Effector CD4-positive, alpha-beta T cell (primary cell): ENCODE measurements at regions not wholly inside any gene's neighbourhood (a gene's known extent, or its start where the extent isn't known, plus 50 kb on each side); places are given as distances from the start of the nearest gene placed in this dataset.

Experiments used
- DNase-seq: peaks from one replicate; pipeline ENCODE4 v3.0.0-alpha.2; 2020

GRCh38 chr2:176686328-176686727 lies 417.1 kb downstream of the MTX2 start:
- no peak for DNase-seq

- DNase-seq = no peak
These were observed 418.1 kb downstream of the MTX2 start for GRCh38 chr2:176687342-176687741.

GRCh38 chr2:176687944-176688343 lies 418.7 kb downstream of the MTX2 start:
- no peak for DNase-seq

GRCh38 chr2:176689711-176690110 lies 420.5 kb downstream of the MTX2 start:
- no peak for DNase-seq

- no peak for DNase-seq
These were observed 422.2 kb downstream of the MTX2 start for GRCh38 chr2:176691471-176691870.

GRCh38 chr2:176692533-176692932 lies 423.3 kb downstream of the MTX2 start:
- DNase-seq = no peak

- DNase-seq = no peak
These were observed 429.9 kb downstream of the MTX2 start for GRCh38 chr2:176699098-176699497.

GRCh38 chr2:176699644-176700043 lies 430.4 kb downstream of the MTX2 start:
- no peak for DNase-seq

- DNase-seq = no peak
These were observed 432.9 kb downstream of the MTX2 start for GRCh38 chr2:176702131-176702530.

- DNase-seq = no peak
These were observed 435.1 kb downstream of the MTX2 start for GRCh38 chr2:176704282-176704858.

- DNase-seq = no peak
These were observed 440.1 kb downstream of the MTX2 start for GRCh38 chr2:176709149-176709951.

- no peak for DNase-seq
These were observed 440.7 kb downstream of the MTX2 start for GRCh38 chr2:176709991-176710390.

GRCh38 chr2:176710657-176711186 lies 441.5 kb downstream of the MTX2 start:
- no peak for DNase-seq

GRCh38 chr2:176725873-176726645 lies 456.8 kb downstream of the MTX2 start:
- DNase-seq = no peak

- no peak for DNase-seq
These were observed 458.5 kb downstream of the MTX2 start for GRCh38 chr2:176727696-176728095.

- no peak for DNase-seq
These were observed 460.7 kb downstream of the MTX2 start for GRCh38 chr2:176729706-176730569.

- DNase-seq = no peak
These were observed 463.5 kb downstream of the MTX2 start for GRCh38 chr2:176732780-176733179.

- DNase-seq = no peak
These were observed 464.6 kb downstream of the MTX2 start for GRCh38 chr2:176733698-176734430.

GRCh38 chr2:176734868-176735267 lies 465.6 kb downstream of the MTX2 start:
- no peak for DNase-seq

GRCh38 chr2:176742271-176742670 lies 470.3 kb upstream of the HNRNPA3 start:
- no peak for DNase-seq

GRCh38 chr2:176743671-176744070 lies 468.9 kb upstream of the HNRNPA3 start:
- no peak for DNase-seq

- DNase-seq = no peak
These were observed 468.4 kb upstream of the HNRNPA3 start for GRCh38 chr2:176744146-176744545.
